Nephron (organoid): ENCODE measurements at regions not wholly inside any gene's neighbourhood (a gene's known extent, or its start where the extent isn't known, plus 50 kb on each side); places are given as distances from the start of the nearest gene placed in this dataset.
A peak's percentile ranks its signal among the peaks of the same experiment; 100 is the strongest.

Experiments
- H3K27ac Mint-ChIP-seq, 3 experiments: 2 replicates each; pipeline ENCODE4 v1.8.0; 2020; ENCODE audit warnings: mixed read lengths in 3 of 3, mild to moderate bottlenecking in 2 of 3, moderate library complexity in 1 of 3
- H3K27me3 Mint-ChIP-seq: 2 replicates; pipeline ENCODE4 v1.8.0; 2021; ENCODE audit warnings: low read depth, mild to moderate bottlenecking, moderate library complexity, mixed read lengths
- H3K36me3 Mint-ChIP-seq: 2 replicates; pipeline ENCODE4 v1.8.0; 2020; ENCODE audit warnings: low read depth, mixed read lengths
- H3K4me1 Mint-ChIP-seq: 2 replicates; pipeline ENCODE4 v1.8.0; 2020; ENCODE audit warnings: mixed read lengths
- H3K4me3 Mint-ChIP-seq, 3 experiments: 2 replicates each; pipeline ENCODE4 v1.8.0; 2020; ENCODE audit warnings: mild to moderate bottlenecking in 3 of 3, mixed read lengths in 3 of 3, moderate library complexity in 2 of 3
- H3K9me3 Mint-ChIP-seq: 2 replicates; pipeline ENCODE4 v1.8.0; 2020; ENCODE audit warnings: mixed read lengths
- TF ChIP-seq, protein P1 (sequence below), 3 experiments: fragments of 200-600 bp; sonication (generic); IDR thresholded peaks; one replicate each; pipeline ENCODE4 v1.5.0; 2021; ENCODE audit warnings: antibody characterized with exemption in 3 of 3; ENCODE audit not compliant: unreplicated experiment in 3 of 3

DNA sequence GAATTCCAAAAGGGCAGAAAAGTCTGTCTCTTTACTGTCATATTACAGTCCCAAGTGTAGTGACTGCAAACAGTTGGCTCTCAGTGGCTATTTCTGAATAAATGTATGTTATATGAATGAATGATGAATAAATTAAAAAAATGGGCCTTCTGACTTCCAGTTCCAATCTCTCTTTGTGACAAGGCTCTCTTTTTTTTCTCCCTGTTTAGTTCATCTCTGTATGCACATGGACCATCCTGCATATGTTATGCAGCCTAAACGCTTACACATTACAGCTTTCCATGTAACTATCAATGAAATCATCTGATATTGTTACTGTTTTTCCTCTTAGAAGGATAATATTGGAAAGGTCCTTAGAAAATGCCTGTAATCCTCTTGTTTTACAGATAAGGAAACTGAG is 363.0 kb downstream of the NUF2 start:
- no peaks in the 10 kb centered on the region for H3K4me1 Mint-ChIP-seq
- no peak overlapping the region for H3K27ac Mint-ChIP-seq
- no peaks in the 10 kb centered on the region for H3K27me3 Mint-ChIP-seq
- H3K36me3 Mint-ChIP-seq: peaks cover 3% of the 10 kb centered on the region
- H3K9me3 Mint-ChIP-seq: peaks cover 23% of the 10 kb centered on the region
- H3K4me3 Mint-ChIP-seq: no peak overlapping the region
- TF ChIP-seq, protein P1, sequence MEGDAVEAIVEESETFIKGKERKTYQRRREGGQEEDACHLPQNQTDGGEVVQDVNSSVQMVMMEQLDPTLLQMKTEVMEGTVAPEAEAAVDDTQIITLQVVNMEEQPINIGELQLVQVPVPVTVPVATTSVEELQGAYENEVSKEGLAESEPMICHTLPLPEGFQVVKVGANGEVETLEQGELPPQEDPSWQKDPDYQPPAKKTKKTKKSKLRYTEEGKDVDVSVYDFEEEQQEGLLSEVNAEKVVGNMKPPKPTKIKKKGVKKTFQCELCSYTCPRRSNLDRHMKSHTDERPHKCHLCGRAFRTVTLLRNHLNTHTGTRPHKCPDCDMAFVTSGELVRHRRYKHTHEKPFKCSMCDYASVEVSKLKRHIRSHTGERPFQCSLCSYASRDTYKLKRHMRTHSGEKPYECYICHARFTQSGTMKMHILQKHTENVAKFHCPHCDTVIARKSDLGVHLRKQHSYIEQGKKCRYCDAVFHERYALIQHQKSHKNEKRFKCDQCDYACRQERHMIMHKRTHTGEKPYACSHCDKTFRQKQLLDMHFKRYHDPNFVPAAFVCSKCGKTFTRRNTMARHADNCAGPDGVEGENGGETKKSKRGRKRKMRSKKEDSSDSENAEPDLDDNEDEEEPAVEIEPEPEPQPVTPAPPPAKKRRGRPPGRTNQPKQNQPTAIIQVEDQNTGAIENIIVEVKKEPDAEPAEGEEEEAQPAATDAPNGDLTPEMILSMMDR (IDR thresholded peaks at IDR 0.05; ENCODE audit: unreplicated experiment in 3 of 3): no peak

DNA sequence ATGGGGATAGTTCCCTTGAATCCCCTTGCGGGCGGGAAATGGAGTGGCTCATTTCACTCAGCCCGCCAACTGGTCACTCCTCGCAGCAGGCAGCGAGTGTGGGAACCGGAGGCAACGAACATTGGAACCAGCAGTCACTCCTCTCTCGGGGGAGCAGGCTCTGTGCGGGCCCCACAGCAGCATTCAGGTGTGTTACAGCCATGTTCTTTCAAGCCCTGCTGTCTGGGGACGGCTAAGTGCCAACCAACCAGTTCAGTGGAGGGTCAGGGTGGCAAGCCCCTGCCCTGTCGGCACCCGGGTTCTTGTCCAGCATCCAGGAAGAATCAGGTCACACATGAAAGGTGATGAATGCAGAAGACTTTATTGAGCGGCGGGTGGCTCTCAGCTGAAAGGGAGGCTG is 370.5 kb downstream of the NUF2 start:
- no peaks in the 10 kb centered on the region for H3K36me3 Mint-ChIP-seq
- peaks cover 3% of the 10 kb centered on the region for H3K9me3 Mint-ChIP-seq
- TF ChIP-seq, protein P1 (IDR thresholded peaks at IDR 0.05; ENCODE audit: unreplicated experiment in 3 of 3): no peak
- no peaks in the 10 kb centered on the region for H3K4me1 Mint-ChIP-seq
- no peak overlapping the region for H3K27ac Mint-ChIP-seq
- H3K27me3 Mint-ChIP-seq: no peaks in the 10 kb centered on the region
- no peak overlapping the region for H3K4me3 Mint-ChIP-seq

DNA sequence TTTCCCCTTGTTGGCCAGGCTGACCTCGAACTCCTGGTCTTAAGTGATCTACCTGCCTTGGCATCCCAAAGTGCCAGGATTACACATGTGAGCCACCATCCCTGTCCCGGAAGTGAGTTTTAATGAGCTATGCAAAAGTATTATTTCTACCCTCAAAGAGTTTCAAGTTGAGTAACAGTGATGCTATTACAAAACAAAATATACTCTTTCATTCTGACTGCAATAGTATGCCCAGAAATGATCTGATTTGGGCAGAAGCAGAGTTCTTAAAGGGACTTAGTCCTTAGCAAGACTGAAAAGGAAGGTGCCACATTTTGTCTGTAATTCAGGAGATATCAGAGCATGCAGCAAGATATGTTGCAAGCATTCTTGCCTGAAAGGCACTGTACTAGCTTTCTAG is 375.4 kb downstream of the NUF2 start:
- Mint-ChIP-seq H3K27ac (no peak overlapping the region), H3K9me3 (peaks cover 3% of the 10 kb centered on the region), H3K36me3 (no peaks in the 10 kb centered on the region), H3K4me3 (no peak overlapping the region), H3K27me3 (no peaks in the 10 kb centered on the region), H3K4me1 (peaks cover 5% of the 10 kb centered on the region)
- TF ChIP-seq, protein P1 (IDR thresholded peaks at IDR 0.05; ENCODE audit: unreplicated experiment in 3 of 3): no peak

DNA sequence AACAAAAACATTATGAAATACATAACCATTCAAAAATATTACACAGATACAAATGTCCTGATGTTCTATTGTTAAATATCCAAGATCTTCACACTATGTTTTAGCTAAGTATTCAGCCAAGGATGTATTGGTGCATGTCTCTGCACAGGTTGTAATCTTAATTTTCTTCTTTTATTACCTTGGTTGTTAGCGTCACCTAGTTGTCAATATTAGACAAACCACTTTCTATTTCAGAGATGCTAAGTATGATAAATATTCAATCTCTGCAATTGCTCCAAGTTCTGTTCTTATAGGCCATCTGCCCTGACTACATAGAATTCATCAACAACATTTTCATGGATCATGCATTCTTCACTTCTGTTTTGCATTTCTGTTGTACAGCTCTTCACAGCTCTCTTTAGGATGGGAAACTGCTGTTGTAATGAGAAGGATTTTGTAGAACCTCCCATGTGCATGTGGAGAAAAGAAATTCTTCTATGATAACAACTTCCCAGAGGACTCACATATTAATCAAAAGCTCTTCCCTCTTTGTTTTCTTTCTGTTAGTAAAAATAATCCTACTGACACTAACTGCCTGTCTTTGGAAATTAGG is 380.1 kb downstream of the NUF2 start:
- peak overlapping the region; percentile 26 to 71 (median 55) for H3K27ac Mint-ChIP-seq
- no peak overlapping the region for H3K4me3 Mint-ChIP-seq
- TF ChIP-seq, protein P1 (IDR thresholded peaks at IDR 0.05; ENCODE audit: unreplicated experiment in 3 of 3): no peak
- H3K36me3 Mint-ChIP-seq: no peaks in the 10 kb centered on the region
- H3K9me3 Mint-ChIP-seq: no peaks in the 10 kb centered on the region
- H3K27me3 Mint-ChIP-seq: no peaks in the 10 kb centered on the region
- H3K4me1 Mint-ChIP-seq: peaks cover 11% of the 10 kb centered on the region

DNA sequence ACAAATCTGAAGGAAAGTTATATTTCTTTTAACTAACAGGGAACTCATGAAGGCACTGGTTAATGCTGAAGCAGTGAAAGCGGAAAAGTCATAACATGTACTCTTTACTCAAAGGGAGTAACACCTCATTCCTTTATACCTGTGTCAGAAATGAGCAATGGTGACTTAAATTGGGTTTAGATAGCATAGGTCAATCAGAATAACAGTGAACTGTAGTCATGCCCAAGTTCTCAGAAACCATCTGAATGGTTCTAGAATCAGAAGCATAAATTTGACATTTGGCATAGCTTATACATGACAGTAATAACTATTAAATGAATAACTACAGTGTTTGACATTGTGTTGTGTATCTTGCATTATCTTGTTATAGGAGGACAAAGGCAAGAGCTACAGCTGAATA is 382.0 kb downstream of the NUF2 start:
- H3K9me3 Mint-ChIP-seq: no peaks in the 10 kb centered on the region
- no peak overlapping the region for H3K4me3 Mint-ChIP-seq
- H3K27me3 Mint-ChIP-seq: no peaks in the 10 kb centered on the region
- H3K27ac Mint-ChIP-seq: peak overlapping the region in 1 of 3 experiments; percentile 23
- H3K36me3 Mint-ChIP-seq: no peaks in the 10 kb centered on the region
- TF ChIP-seq, protein P1 (IDR thresholded peaks at IDR 0.05; ENCODE audit: unreplicated experiment in 3 of 3): no peak
- peaks cover 11% of the 10 kb centered on the region for H3K4me1 Mint-ChIP-seq

DNA sequence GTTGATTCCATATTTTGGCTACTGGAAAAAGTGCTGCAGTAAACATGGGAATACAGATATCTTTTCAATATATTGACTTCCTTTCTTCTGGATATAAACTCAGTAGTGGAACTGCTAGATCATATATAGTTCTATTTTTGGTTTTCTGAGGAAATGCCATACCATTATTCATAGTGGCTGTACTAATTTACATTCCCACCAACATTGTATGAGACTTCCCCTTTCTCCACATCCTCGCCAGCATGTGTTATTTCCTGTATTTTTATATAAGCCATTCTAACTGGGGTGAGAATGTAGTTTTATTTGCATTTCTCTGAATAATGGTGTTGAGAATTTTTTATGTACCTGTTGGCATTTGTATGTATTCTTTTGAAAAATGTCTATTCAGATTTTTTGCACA is 385.2 kb downstream of the NUF2 start:
- TF ChIP-seq, protein P1 (IDR thresholded peaks at IDR 0.05; ENCODE audit: unreplicated experiment in 3 of 3): no peak

More for the DNA sequence above, 385.2 kb downstream of the NUF2 start:
- no peak overlapping the region for H3K4me3 Mint-ChIP-seq
- no peaks in the 10 kb centered on the region for H3K27me3 Mint-ChIP-seq
- peaks cover 8% of the 10 kb centered on the region for H3K4me1 Mint-ChIP-seq
- H3K36me3 Mint-ChIP-seq: no peaks in the 10 kb centered on the region
- peaks cover 5% of the 10 kb centered on the region for H3K9me3 Mint-ChIP-seq
- H3K27ac Mint-ChIP-seq: no peak overlapping the region
